ENCODE measurements at regions not wholly inside any gene's neighbourhood (a gene's known extent, or its start where the extent isn't known, plus 50 kb on each side); places are given as distances from the start of the nearest gene placed in this dataset.

DNA sequence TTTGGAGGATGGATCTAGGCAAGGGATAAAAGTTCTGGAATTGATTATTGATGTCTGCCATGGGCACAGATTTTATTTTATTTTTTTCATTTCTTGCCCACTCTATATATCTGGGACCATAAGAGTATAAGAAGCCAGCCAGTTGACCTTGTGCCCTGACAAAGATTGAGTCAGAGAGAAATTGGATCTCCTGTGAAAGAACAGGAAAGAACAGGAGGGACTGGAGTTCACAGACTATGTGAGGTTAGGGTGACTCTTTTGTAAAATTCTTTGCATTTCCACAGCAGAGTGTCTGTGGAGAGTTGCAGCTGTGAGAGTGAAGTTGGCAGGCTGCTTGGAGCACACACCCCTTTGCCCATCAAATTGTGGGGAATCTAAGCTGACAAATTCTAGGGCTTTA is 358.4 kb upstream of the TBX3 start:
- DNase-seq (no peak), ATAC-seq (no peak)
- H3K27me3 Mint-ChIP-seq (ENCODE audit: low read depth), result no peaks in the 10 kb centered on the region
- no peak overlapping the region for H3K4me3 Mint-ChIP-seq
- ChIA-PET POLR2A (no interaction called here), CTCF (no interaction called here)
- H3K36me3 Mint-ChIP-seq (ENCODE audit: low read depth), result no peaks in the 10 kb centered on the region
- H3K4me1 Mint-ChIP-seq (ENCODE audit: low read depth), result no peaks in the 10 kb centered on the region
- H3K27ac Mint-ChIP-seq, result no peak overlapping the region
- H3K9me3 Mint-ChIP-seq (ENCODE audit: insufficient read depth), result peaks cover 4% of the 10 kb centered on the region

- H3K36me3 Mint-ChIP-seq (ENCODE audit: low read depth), result no peaks in the 10 kb centered on the region
- ChIA-PET CTCF (no interaction called here), POLR2A (no interaction called here)
- no peak overlapping the region for H3K27ac Mint-ChIP-seq
- no peaks in the 10 kb centered on the region for H3K27me3 Mint-ChIP-seq (ENCODE audit: low read depth)
- DNase-seq, result no peak
- ATAC-seq, result no peak
- H3K9me3 Mint-ChIP-seq (ENCODE audit: insufficient read depth), result peaks cover 4% of the 10 kb centered on the region
- no peak overlapping the region for H3K4me3 Mint-ChIP-seq
- no peaks in the 10 kb centered on the region for H3K4me1 Mint-ChIP-seq (ENCODE audit: low read depth)
These were observed 353.9 kb upstream of the TBX3 start for GRCh38 chr12:115037830-115038229.

GRCh38 chr12:115035535-115036107 is 351.6 kb upstream of the TBX3 start:
- ChIA-PET POLR2A (no interaction called here), CTCF (no interaction called here)
- H3K27me3 Mint-ChIP-seq (ENCODE audit: low read depth), result no peaks in the 10 kb centered on the region
- no peaks in the 10 kb centered on the region for H3K36me3 Mint-ChIP-seq (ENCODE audit: low read depth)
- peaks cover under 1% of the 10 kb centered on the region for H3K9me3 Mint-ChIP-seq (ENCODE audit: insufficient read depth)
- H3K27ac Mint-ChIP-seq, result no peak overlapping the region
- no peak for ATAC-seq
- no peak for DNase-seq
- no peak overlapping the region for H3K4me3 Mint-ChIP-seq
- H3K4me1 Mint-ChIP-seq (ENCODE audit: low read depth), result no peaks in the 10 kb centered on the region

DNA sequence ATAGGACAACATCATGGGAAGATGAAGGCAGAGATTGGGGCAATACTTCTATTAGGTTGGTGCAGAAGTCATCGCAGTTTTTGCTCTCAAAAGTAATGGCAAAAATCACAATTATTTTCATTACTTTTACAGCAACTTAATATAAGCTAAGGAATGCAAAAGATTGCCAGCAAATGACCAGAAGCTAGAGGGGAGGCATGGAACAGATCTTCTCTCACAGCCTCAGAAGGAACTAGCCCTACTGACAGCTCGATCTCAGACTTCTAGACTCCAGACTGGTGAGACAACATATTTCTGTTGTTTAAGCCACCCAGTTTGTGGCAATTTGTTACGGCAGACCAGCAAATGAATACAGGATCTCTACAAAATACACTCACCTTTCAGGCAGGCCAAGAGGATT is 348.5 kb upstream of the TBX3 start:
- CTCF ChIA-PET, result no interaction called here

GRCh38 chr12:115030017-115030416 is 346.0 kb upstream of the TBX3 start:
- Mint-ChIP-seq H3K4me1 (ENCODE audit: low read depth) (no peaks in the 10 kb centered on the region), H3K36me3 (ENCODE audit: low read depth) (no peaks in the 10 kb centered on the region), H3K27ac (no peak overlapping the region), H3K27me3 (ENCODE audit: low read depth) (no peaks in the 10 kb centered on the region), H3K9me3 (ENCODE audit: insufficient read depth) (no peaks in the 10 kb centered on the region), H3K4me3 (no peak overlapping the region)
- ChIA-PET CTCF (no interaction called here), POLR2A (no interaction called here)
- DNase-seq, result no peak
- ATAC-seq, result no peak

More for the DNA sequence above, 348.5 kb upstream of the TBX3 start:
- Mint-ChIP-seq H3K27ac (no peak overlapping the region), H3K4me3 (no peak overlapping the region), H3K27me3 (ENCODE audit: low read depth) (no peaks in the 10 kb centered on the region), H3K36me3 (ENCODE audit: low read depth) (no peaks in the 10 kb centered on the region), H3K9me3 (ENCODE audit: insufficient read depth) (no peaks in the 10 kb centered on the region), H3K4me1 (ENCODE audit: low read depth) (no peaks in the 10 kb centered on the region)
- POLR2A ChIA-PET, result no interaction called here
- DNase-seq (no peak), ATAC-seq (no peak)

- CTCF ChIA-PET, result no interaction called here
- POLR2A ChIA-PET, result no interaction called here
- no peak for DNase-seq
- Mint-ChIP-seq H3K27me3 (ENCODE audit: low read depth) (no peaks in the 10 kb centered on the region), H3K9me3 (ENCODE audit: insufficient read depth) (no peaks in the 10 kb centered on the region), H3K36me3 (ENCODE audit: low read depth) (no peaks in the 10 kb centered on the region), H3K4me1 (ENCODE audit: low read depth) (no peaks in the 10 kb centered on the region), H3K4me3 (no peak overlapping the region), H3K27ac (no peak overlapping the region)
- ATAC-seq, result no peak
These were observed 340.6 kb upstream of the TBX3 start for GRCh38 chr12:115024531-115024930.

GRCh38 chr12:115023279-115024265 is 339.6 kb upstream of the TBX3 start:
- ChIA-PET CTCF (no interaction called here), POLR2A (no interaction called here)
- ATAC-seq (no peak), DNase-seq (no peak)
- no peaks in the 10 kb centered on the region for H3K27me3 Mint-ChIP-seq (ENCODE audit: low read depth)
- H3K36me3 Mint-ChIP-seq (ENCODE audit: low read depth), result no peaks in the 10 kb centered on the region
- no peaks in the 10 kb centered on the region for H3K4me1 Mint-ChIP-seq (ENCODE audit: low read depth)
- no peak overlapping the region for H3K4me3 Mint-ChIP-seq
- H3K9me3 Mint-ChIP-seq (ENCODE audit: insufficient read depth), result no peaks in the 10 kb centered on the region
- no peak overlapping the region for H3K27ac Mint-ChIP-seq

GRCh38 chr12:115020091-115020490 is 336.1 kb upstream of the TBX3 start:
- Mint-ChIP-seq H3K4me3 (no peak overlapping the region), H3K27ac (no peak overlapping the region), H3K27me3 (ENCODE audit: low read depth) (no peaks in the 10 kb centered on the region), H3K36me3 (ENCODE audit: low read depth) (no peaks in the 10 kb centered on the region), H3K4me1 (ENCODE audit: low read depth) (no peaks in the 10 kb centered on the region), H3K9me3 (ENCODE audit: insufficient read depth) (no peaks in the 10 kb centered on the region)
- ChIA-PET CTCF (no interaction called here), POLR2A (no interaction called here)
- DNase-seq (no peak), ATAC-seq (no peak)

DNA sequence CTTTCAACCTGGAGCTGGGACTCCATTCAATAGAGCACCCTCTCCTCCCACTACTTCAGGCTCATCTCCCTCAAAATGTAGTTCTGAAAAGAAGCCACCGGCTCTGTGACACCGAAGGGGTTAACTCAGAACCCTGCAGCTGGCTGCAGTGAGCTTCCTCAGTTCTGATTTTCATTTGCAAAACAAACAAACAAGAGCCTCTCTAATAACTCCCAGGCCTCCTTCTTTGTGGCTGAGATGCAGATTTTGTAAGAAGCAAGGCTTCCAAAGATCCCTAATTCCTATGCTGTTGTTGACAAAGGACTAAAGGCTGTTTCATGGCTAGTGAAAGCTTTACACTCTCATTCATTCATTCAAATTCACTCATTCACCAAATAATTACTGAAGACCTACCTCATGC is 333.4 kb upstream of the TBX3 start:
- Mint-ChIP-seq H3K9me3 (ENCODE audit: insufficient read depth) (no peaks in the 10 kb centered on the region), H3K27ac (no peak overlapping the region), H3K27me3 (ENCODE audit: low read depth) (no peaks in the 10 kb centered on the region), H3K36me3 (ENCODE audit: low read depth) (no peaks in the 10 kb centered on the region), H3K4me3 (no peak overlapping the region), H3K4me1 (ENCODE audit: low read depth) (no peaks in the 10 kb centered on the region)
- ChIA-PET CTCF (no interaction called here), POLR2A (no interaction called here)
- ATAC-seq (no peak), DNase-seq (no peak)

GRCh38 chr12:115013236-115013981 is 329.4 kb upstream of the TBX3 start:
- ATAC-seq, result no peak
- POLR2A ChIA-PET, result no interaction called here
- Mint-ChIP-seq H3K9me3 (ENCODE audit: insufficient read depth) (peaks cover 6% of the 10 kb centered on the region), H3K4me1 (ENCODE audit: low read depth) (no peaks in the 10 kb centered on the region), H3K4me3 (no peak overlapping the region), H3K36me3 (ENCODE audit: low read depth) (no peaks in the 10 kb centered on the region), H3K27me3 (ENCODE audit: low read depth) (no peaks in the 10 kb centered on the region), H3K27ac (no peak overlapping the region)
- CTCF ChIA-PET, result no interaction called here
- DNase-seq, result no peak

- H3K36me3 Mint-ChIP-seq (ENCODE audit: low read depth), result no peaks in the 10 kb centered on the region
- H3K27ac Mint-ChIP-seq, result no peak overlapping the region
- peaks cover 6% of the 10 kb centered on the region for H3K9me3 Mint-ChIP-seq (ENCODE audit: insufficient read depth)
- ChIA-PET CTCF (no interaction called here), POLR2A (no interaction called here)
- DNase-seq (no peak), ATAC-seq (no peak)
- no peaks in the 10 kb centered on the region for H3K27me3 Mint-ChIP-seq (ENCODE audit: low read depth)
- H3K4me1 Mint-ChIP-seq (ENCODE audit: low read depth), result no peaks in the 10 kb centered on the region
- no peak overlapping the region for H3K4me3 Mint-ChIP-seq
These were observed 328.9 kb upstream of the TBX3 start for GRCh38 chr12:115012861-115013235.

DNA sequence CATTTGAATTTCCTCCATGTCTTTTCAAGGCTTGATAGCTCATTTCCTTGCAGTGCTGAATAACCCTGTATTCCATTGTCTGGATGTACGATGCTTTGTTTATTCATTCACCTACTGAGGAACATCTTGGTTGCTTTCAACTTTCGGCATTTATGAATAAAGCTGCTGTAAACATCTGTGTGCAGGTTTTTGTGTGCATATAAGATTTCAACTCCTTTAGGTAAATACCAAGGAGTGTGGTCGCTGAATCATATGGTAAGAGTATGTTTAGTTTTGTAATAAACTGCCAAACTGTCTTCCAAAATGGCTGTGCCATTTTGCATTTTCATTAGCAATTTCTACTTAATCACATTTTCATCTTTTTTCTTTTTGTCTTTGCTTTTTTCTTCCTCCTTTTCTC is 327.7 kb upstream of the TBX3 start:
- POLR2A ChIA-PET, result no interaction called here
- no peaks in the 10 kb centered on the region for H3K36me3 Mint-ChIP-seq (ENCODE audit: low read depth)
- ATAC-seq, result no peak
- H3K4me1 Mint-ChIP-seq (ENCODE audit: low read depth), result no peaks in the 10 kb centered on the region
- DNase-seq, result no peak
- H3K27me3 Mint-ChIP-seq (ENCODE audit: low read depth), result no peaks in the 10 kb centered on the region
- peaks cover 6% of the 10 kb centered on the region for H3K9me3 Mint-ChIP-seq (ENCODE audit: insufficient read depth)
- no peak overlapping the region for H3K27ac Mint-ChIP-seq
- H3K4me3 Mint-ChIP-seq, result no peak overlapping the region
- CTCF ChIA-PET, result no interaction called here
